GM23338 (cell line): ENCODE measurements at regions not wholly inside any gene's neighbourhood (a gene's known extent, or its start where the extent isn't known, plus 50 kb on each side); places are given as distances from the start of the nearest gene placed in this dataset.

Experiments
- ATAC-seq: fragments of 200-7000 bp; cut with Tn5 transposase; 3 replicates; pipeline ENCODE4 v1.9.1; 2020
- DNase-seq: peaks from one replicate; pipeline ENCODE4 v3.0.0-alpha.2; 2015; ENCODE audit warnings: low spot score
- H2AFZ ChIP-seq: fragments of 200-600 bp; sonication (generic); 2 replicates; pipeline ENCODE4 v1.8.0; 2016; ENCODE audit warnings: antibody characterized with exemption, mild to moderate bottlenecking, moderate library complexity
- H3F3A ChIP-seq: fragments of 200-600 bp; sonication (generic); replicated peaks from 2 replicates; pipeline ENCODE4 v1.8.0; 2017; ENCODE audit warnings: antibody characterized with exemption, mixed run types, low read depth
- H3K27ac ChIP-seq: fragments of 200-600 bp; sonication (generic); 2 replicates; pipeline ENCODE4 v1.6.1; 2016; ENCODE audit warnings: low read depth
- H3K27me3 ChIP-seq: fragments of 200-600 bp; sonication (generic); 2 replicates; pipeline ENCODE4 v1.8.0; 2016; ENCODE audit warnings: mild to moderate bottlenecking, mixed run types, moderate library complexity; ENCODE audit not compliant: insufficient read depth
- H3K36me3 ChIP-seq: fragments of 200-600 bp; sonication (generic); 2 replicates; pipeline ENCODE4 v1.8.0; 2016; ENCODE audit warnings: mild to moderate bottlenecking; ENCODE audit not compliant: insufficient read depth
- H3K4me1 ChIP-seq: fragments of 200-600 bp; sonication (generic); 2 replicates; pipeline ENCODE4 v1.8.0; 2016; ENCODE audit warnings: mild to moderate bottlenecking, moderate library complexity; ENCODE audit not compliant: insufficient read depth
- H3K4me2 ChIP-seq: fragments of 200-600 bp; sonication (generic); 2 replicates; pipeline ENCODE4 v1.7.1; 2017; ENCODE audit warnings: mixed run types
- H3K4me3 ChIP-seq: fragments of 200-600 bp; sonication (generic); 2 replicates; pipeline ENCODE4 v1.6.1; 2016; ENCODE audit warnings: mixed run types
- H3K79me2 ChIP-seq: fragments of 200-600 bp; sonication (generic); replicated peaks from 2 replicates; pipeline ENCODE4 v1.8.0; 2017; ENCODE audit warnings: mild to moderate bottlenecking; ENCODE audit not compliant: insufficient read depth
- H3K9me2 ChIP-seq: fragments of 200-600 bp; sonication (generic); 2 replicates; pipeline ENCODE4 v1.8.0; 2017; ENCODE audit not compliant: insufficient read depth
- H4K20me1 ChIP-seq: fragments of 200-600 bp; sonication (generic); replicated peaks from 2 replicates; pipeline ENCODE4 v1.8.0; 2017; ENCODE audit warnings: mild to moderate bottlenecking; ENCODE audit not compliant: insufficient read depth
- H3K27ac Mint-ChIP-seq: 2 replicates; pipeline ENCODE4 v1.8.0; 2020; ENCODE audit warnings: inconsistent platforms, mild to moderate bottlenecking, moderate library complexity, mixed read lengths
- H3K27me3 Mint-ChIP-seq: 3 replicates; pipeline ENCODE4 v1.8.0; 2022; ENCODE audit warnings: low read depth, mild to moderate bottlenecking, moderate library complexity, mixed read lengths, inconsistent platforms; ENCODE audit not compliant: insufficient read depth, poor library complexity
- H3K36me3 Mint-ChIP-seq: 3 replicates; pipeline ENCODE4 v1.8.0; 2021; ENCODE audit warnings: low read depth, mild to moderate bottlenecking, inconsistent platforms, moderate library complexity, mixed read lengths
- H3K4me1 Mint-ChIP-seq: 3 replicates; pipeline ENCODE4 v1.8.0; 2020; ENCODE audit warnings: mild to moderate bottlenecking, inconsistent platforms, mixed read lengths
- H3K4me3 Mint-ChIP-seq: 3 replicates; pipeline ENCODE4 v1.8.0; 2021; ENCODE audit warnings: moderate library complexity, mild to moderate bottlenecking, inconsistent platforms, mixed read lengths
- H3K9me3 Mint-ChIP-seq: 3 replicates; pipeline ENCODE4 v1.8.0; 2020; ENCODE audit warnings: moderate library complexity, mild to moderate bottlenecking, inconsistent platforms, mixed read lengths
- CREB1 ChIP-seq: fragments of 250-450 bp; sonication (Bioruptor Pico); IDR thresholded peaks from 2 replicates; pipeline ENCODE4 v1.5.0; 2020; ENCODE audit warnings: low read depth, mild to moderate bottlenecking, moderate library complexity
- EZH2 ChIP-seq: fragments of 200-600 bp; sonication (generic); IDR thresholded peaks from one replicate; pipeline ENCODE4 v1.8.0; 2017; ENCODE audit warnings: antibody characterized with exemption, mild to moderate bottlenecking, low read depth; ENCODE audit not compliant: unreplicated experiment
- JUNB ChIP-seq: IDR thresholded peaks from one replicate; pipeline ENCODE4 v1.6.1; 2016; ENCODE audit warnings: antibody characterized with exemption; ENCODE audit not compliant: unreplicated experiment
- POLR2AphosphoS5 ChIP-seq: IDR thresholded peaks from 2 replicates; pipeline ENCODE4 v1.6.1; 2016; ENCODE audit warnings: antibody characterized with exemption, low read depth
- ZNF331 ChIP-seq: fragments of 250-450 bp; sonication (Bioruptor Pico); IDR thresholded peaks from 2 replicates; pipeline ENCODE4 v1.5.0; 2020; ENCODE audit warnings: low read depth, mild to moderate bottlenecking, moderate library complexity
- TF ChIP-seq, protein P1 (sequence below), 2 experiments: fragments of 200-600 bp in 1 of 2; sonication (generic) in 1 of 2; conservative IDR thresholded peaks; 2 replicates each; pipeline versions ENCODE4 v1.5.1 to v1.6.1; 2016 to 2017; ENCODE audit warnings: antibody characterized with exemption in 2 of 2, low read depth in 2 of 2, mild to moderate bottlenecking in 2 of 2, moderate library complexity in 1 of 2
- TF ChIP-seq, protein P2 (sequence below): IDR thresholded peaks from 2 replicates; pipeline ENCODE4 v1.6.1; 2016; ENCODE audit warnings: antibody characterized with exemption
- TF ChIP-seq, protein P3 (sequence below): fragments of 250-450 bp; sonication (Bioruptor Pico); IDR thresholded peaks from 2 replicates; pipeline ENCODE4 v1.5.0; 2020; ENCODE audit warnings: mild to moderate bottlenecking, moderate library complexity

DNA sequence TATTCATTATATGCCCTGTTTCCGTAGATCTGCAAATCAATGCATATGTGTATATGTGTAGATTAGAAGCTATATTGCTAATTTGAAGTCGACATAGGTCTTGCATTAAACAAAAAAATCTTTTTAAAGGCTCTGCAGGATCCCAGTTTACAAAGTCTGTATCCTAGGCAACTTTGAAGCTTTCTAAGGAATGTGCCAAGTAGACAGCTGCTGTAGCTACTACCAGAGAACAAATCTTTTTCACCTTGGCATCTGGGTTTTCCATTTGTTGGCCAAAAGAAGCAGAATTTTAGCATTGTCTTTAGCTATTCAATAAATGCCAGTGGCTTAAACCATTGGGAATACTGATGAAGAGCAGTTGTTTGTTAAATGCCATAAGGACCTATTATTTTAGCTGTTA is 88.0 kb downstream of the NAA11 start (continued):
- TF ChIP-seq, protein P1, sequence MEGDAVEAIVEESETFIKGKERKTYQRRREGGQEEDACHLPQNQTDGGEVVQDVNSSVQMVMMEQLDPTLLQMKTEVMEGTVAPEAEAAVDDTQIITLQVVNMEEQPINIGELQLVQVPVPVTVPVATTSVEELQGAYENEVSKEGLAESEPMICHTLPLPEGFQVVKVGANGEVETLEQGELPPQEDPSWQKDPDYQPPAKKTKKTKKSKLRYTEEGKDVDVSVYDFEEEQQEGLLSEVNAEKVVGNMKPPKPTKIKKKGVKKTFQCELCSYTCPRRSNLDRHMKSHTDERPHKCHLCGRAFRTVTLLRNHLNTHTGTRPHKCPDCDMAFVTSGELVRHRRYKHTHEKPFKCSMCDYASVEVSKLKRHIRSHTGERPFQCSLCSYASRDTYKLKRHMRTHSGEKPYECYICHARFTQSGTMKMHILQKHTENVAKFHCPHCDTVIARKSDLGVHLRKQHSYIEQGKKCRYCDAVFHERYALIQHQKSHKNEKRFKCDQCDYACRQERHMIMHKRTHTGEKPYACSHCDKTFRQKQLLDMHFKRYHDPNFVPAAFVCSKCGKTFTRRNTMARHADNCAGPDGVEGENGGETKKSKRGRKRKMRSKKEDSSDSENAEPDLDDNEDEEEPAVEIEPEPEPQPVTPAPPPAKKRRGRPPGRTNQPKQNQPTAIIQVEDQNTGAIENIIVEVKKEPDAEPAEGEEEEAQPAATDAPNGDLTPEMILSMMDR (conservative IDR thresholded peaks at IDR 0.05; ENCODE audit: low read depth in 2 of 2), result no peak
- no peak for TF ChIP-seq CREB1
- TF ChIP-seq, protein P2, sequence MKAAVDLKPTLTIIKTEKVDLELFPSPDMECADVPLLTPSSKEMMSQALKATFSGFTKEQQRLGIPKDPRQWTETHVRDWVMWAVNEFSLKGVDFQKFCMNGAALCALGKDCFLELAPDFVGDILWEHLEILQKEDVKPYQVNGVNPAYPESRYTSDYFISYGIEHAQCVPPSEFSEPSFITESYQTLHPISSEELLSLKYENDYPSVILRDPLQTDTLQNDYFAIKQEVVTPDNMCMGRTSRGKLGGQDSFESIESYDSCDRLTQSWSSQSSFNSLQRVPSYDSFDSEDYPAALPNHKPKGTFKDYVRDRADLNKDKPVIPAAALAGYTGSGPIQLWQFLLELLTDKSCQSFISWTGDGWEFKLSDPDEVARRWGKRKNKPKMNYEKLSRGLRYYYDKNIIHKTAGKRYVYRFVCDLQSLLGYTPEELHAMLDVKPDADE, result no peak
- TF ChIP-seq EZH2, result no peak
- TF ChIP-seq ZNF331 (CRISPR knock-in tag), result no peak

DNA sequence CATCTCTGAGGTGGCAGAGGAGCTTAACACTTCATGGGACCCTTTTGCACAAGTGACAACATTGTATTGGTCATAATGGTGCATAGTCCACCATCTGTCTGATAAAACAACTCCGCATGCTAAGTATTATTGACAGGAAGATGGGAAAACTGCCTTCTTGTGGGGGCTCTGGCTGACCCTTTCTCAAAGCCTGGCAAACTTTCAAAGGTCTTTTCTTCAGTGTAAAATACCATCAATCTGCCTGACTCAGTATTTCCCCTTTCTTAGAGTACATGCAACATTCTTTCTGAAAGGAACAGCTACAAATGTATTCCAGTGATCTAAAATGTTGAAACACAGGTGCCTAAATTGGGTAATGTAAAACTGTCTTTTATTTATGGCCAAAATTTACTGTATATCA is 89.1 kb downstream of the NAA11 start:
- H3K27ac Mint-ChIP-seq, result no peak overlapping the region
- no peak overlapping the region for H2AFZ ChIP-seq

More for the DNA sequence above, 89.1 kb downstream of the NAA11 start:
- Histone ChIP-seq H3K27ac (no peak overlapping the region), H3K4me1 (no peaks in the 10 kb centered on the region), H4K20me1 (no peaks in the 10 kb centered on the region), H3K9me2 (no peaks in the 10 kb centered on the region), H3K4me3 (no peak overlapping the region), H3F3A (no peaks in the 10 kb centered on the region), H3K27me3 (no peaks in the 10 kb centered on the region), H3K79me2 (no peaks in the 10 kb centered on the region), H3K36me3 (no peaks in the 10 kb centered on the region), H3K4me2 (no peak overlapping the region)
- TF ChIP-seq CREB1 (no peak), EZH2 (no peak), POLR2AphosphoS5 (no peak), JUNB (no peak)
- TF ChIP-seq, protein P3, sequence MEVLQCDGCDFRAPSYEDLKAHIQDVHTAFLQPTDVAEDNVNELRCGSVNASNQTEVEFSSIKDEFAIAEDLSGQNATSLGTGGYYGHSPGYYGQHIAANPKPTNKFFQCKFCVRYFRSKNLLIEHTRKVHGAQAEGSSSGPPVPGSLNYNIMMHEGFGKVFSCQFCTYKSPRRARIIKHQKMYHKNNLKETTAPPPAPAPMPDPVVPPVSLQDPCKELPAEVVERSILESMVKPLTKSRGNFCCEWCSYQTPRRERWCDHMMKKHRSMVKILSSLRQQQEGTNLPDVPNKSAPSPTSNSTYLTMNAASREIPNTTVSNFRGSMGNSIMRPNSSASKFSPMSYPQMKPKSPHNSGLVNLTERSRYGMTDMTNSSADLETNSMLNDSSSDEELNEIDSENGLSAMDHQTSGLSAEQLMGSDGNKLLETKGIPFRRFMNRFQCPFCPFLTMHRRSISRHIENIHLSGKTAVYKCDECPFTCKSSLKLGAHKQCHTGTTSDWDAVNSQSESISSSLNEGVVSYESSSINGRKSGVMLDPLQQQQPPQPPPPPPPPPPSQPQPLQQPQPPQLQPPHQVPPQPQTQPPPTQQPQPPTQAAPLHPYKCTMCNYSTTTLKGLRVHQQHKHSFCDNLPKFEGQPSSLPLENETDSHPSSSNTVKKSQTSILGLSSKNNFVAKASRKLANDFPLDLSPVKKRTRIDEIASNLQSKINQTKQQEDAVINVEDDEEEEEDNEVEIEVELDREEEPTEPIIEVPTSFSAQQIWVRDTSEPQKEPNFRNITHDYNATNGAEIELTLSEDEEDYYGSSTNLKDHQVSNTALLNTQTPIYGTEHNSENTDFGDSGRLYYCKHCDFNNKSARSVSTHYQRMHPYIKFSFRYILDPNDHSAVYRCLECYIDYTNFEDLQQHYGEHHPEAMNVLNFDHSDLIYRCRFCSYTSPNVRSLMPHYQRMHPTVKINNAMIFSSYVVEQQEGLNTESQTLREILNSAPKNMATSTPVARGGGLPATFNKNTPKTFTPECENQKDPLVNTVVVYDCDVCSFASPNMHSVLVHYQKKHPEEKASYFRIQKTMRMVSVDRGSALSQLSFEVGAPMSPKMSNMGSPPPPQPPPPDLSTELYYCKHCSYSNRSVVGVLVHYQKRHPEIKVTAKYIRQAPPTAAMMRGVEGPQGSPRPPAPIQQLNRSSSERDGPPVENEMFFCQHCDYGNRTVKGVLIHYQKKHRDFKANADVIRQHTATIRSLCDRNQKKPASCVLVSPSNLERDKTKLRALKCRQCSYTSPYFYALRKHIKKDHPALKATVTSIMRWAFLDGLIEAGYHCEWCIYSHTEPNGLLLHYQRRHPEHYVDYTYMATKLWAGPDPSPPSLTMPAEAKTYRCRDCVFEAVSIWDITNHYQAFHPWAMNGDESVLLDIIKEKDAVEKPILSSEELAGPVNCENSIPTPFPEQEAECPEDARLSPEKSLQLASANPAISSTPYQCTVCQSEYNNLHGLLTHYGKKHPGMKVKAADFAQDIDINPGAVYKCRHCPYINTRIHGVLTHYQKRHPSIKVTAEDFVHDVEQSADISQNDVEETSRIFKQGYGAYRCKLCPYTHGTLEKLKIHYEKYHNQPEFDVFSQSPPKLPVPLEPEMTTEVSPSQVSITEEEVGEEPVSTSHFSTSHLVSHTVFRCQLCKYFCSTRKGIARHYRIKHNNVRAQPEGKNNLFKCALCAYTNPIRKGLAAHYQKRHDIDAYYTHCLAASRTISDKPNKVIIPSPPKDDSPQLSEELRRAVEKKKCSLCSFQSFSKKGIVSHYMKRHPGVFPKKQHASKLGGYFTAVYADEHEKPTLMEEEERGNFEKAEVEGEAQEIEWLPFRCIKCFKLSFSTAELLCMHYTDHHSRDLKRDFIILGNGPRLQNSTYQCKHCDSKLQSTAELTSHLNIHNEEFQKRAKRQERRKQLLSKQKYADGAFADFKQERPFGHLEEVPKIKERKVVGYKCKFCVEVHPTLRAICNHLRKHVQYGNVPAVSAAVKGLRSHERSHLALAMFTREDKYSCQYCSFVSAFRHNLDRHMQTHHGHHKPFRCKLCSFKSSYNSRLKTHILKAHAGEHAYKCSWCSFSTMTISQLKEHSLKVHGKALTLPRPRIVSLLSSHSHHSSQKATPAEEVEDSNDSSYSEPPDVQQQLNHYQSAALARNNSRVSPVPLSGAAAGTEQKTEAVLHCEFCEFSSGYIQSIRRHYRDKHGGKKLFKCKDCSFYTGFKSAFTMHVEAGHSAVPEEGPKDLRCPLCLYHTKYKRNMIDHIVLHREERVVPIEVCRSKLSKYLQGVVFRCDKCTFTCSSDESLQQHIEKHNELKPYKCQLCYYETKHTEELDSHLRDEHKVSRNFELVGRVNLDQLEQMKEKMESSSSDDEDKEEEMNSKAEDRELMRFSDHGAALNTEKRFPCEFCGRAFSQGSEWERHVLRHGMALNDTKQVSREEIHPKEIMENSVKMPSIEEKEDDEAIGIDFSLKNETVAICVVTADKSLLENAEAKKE, result no peak
- Mint-ChIP-seq H3K27me3 (no peaks in the 10 kb centered on the region), H3K4me3 (no peak overlapping the region), H3K4me1 (peaks cover 2% of the 10 kb centered on the region; the same call in 2 of the 3 replicates), H3K9me3 (no peaks in the 10 kb centered on the region), H3K36me3 (no peaks in the 10 kb centered on the region)
- no peak for DNase-seq
- no peak for ATAC-seq
